GM23338 (cell line): ENCODE measurements at regions not wholly inside any gene's neighbourhood (a gene's known extent, or its start where the extent isn't known, plus 50 kb on each side); places are given as distances from the start of the nearest gene placed in this dataset.

Experiments used
- ATAC-seq: fragments of 200-7000 bp; cut with Tn5 transposase; 3 replicates; pipeline ENCODE4 v1.9.1; 2020
- DNase-seq: peaks from one replicate; pipeline ENCODE4 v3.0.0-alpha.2; 2015; ENCODE audit warnings: low spot score
- H2AFZ ChIP-seq: fragments of 200-600 bp; sonication (generic); 2 replicates; pipeline ENCODE4 v1.8.0; 2016; ENCODE audit warnings: antibody characterized with exemption, mild to moderate bottlenecking, moderate library complexity
- H3F3A ChIP-seq: fragments of 200-600 bp; sonication (generic); replicated peaks from 2 replicates; pipeline ENCODE4 v1.8.0; 2017; ENCODE audit warnings: antibody characterized with exemption, mixed run types, low read depth
- H3K27ac ChIP-seq: fragments of 200-600 bp; sonication (generic); 2 replicates; pipeline ENCODE4 v1.6.1; 2016; ENCODE audit warnings: low read depth
- H3K27me3 ChIP-seq: fragments of 200-600 bp; sonication (generic); 2 replicates; pipeline ENCODE4 v1.8.0; 2016; ENCODE audit warnings: mild to moderate bottlenecking, mixed run types, moderate library complexity; ENCODE audit not compliant: insufficient read depth
- H3K36me3 ChIP-seq: fragments of 200-600 bp; sonication (generic); 2 replicates; pipeline ENCODE4 v1.8.0; 2016; ENCODE audit warnings: mild to moderate bottlenecking; ENCODE audit not compliant: insufficient read depth
- H3K4me1 ChIP-seq: fragments of 200-600 bp; sonication (generic); 2 replicates; pipeline ENCODE4 v1.8.0; 2016; ENCODE audit warnings: mild to moderate bottlenecking, moderate library complexity; ENCODE audit not compliant: insufficient read depth
- H3K4me2 ChIP-seq: fragments of 200-600 bp; sonication (generic); 2 replicates; pipeline ENCODE4 v1.7.1; 2017; ENCODE audit warnings: mixed run types
- H3K4me3 ChIP-seq: fragments of 200-600 bp; sonication (generic); 2 replicates; pipeline ENCODE4 v1.6.1; 2016; ENCODE audit warnings: mixed run types
- H3K79me2 ChIP-seq: fragments of 200-600 bp; sonication (generic); replicated peaks from 2 replicates; pipeline ENCODE4 v1.8.0; 2017; ENCODE audit warnings: mild to moderate bottlenecking; ENCODE audit not compliant: insufficient read depth
- H3K9me2 ChIP-seq: fragments of 200-600 bp; sonication (generic); 2 replicates; pipeline ENCODE4 v1.8.0; 2017; ENCODE audit not compliant: insufficient read depth
- H4K20me1 ChIP-seq: fragments of 200-600 bp; sonication (generic); replicated peaks from 2 replicates; pipeline ENCODE4 v1.8.0; 2017; ENCODE audit warnings: mild to moderate bottlenecking; ENCODE audit not compliant: insufficient read depth
- H3K27ac Mint-ChIP-seq: 2 replicates; pipeline ENCODE4 v1.8.0; 2020; ENCODE audit warnings: inconsistent platforms, mild to moderate bottlenecking, moderate library complexity, mixed read lengths
- H3K27me3 Mint-ChIP-seq: 3 replicates; pipeline ENCODE4 v1.8.0; 2022; ENCODE audit warnings: low read depth, mild to moderate bottlenecking, moderate library complexity, mixed read lengths, inconsistent platforms; ENCODE audit not compliant: insufficient read depth, poor library complexity
- H3K36me3 Mint-ChIP-seq: 3 replicates; pipeline ENCODE4 v1.8.0; 2021; ENCODE audit warnings: low read depth, mild to moderate bottlenecking, inconsistent platforms, moderate library complexity, mixed read lengths
- H3K4me1 Mint-ChIP-seq: 3 replicates; pipeline ENCODE4 v1.8.0; 2020; ENCODE audit warnings: mild to moderate bottlenecking, inconsistent platforms, mixed read lengths
- H3K4me3 Mint-ChIP-seq: 3 replicates; pipeline ENCODE4 v1.8.0; 2021; ENCODE audit warnings: moderate library complexity, mild to moderate bottlenecking, inconsistent platforms, mixed read lengths
- H3K9me3 Mint-ChIP-seq: 3 replicates; pipeline ENCODE4 v1.8.0; 2020; ENCODE audit warnings: moderate library complexity, mild to moderate bottlenecking, inconsistent platforms, mixed read lengths
- CREB1 ChIP-seq: fragments of 250-450 bp; sonication (Bioruptor Pico); IDR thresholded peaks from 2 replicates; pipeline ENCODE4 v1.5.0; 2020; ENCODE audit warnings: low read depth, mild to moderate bottlenecking, moderate library complexity
- ETS1 ChIP-seq: IDR thresholded peaks from 2 replicates; pipeline ENCODE4 v1.6.1; 2016; ENCODE audit warnings: antibody characterized with exemption
- EZH2 ChIP-seq: fragments of 200-600 bp; sonication (generic); IDR thresholded peaks from one replicate; pipeline ENCODE4 v1.8.0; 2017; ENCODE audit warnings: antibody characterized with exemption, mild to moderate bottlenecking, low read depth; ENCODE audit not compliant: unreplicated experiment
- EZH2phosphoT487 ChIP-seq: fragments of 200-600 bp; sonication (generic); IDR thresholded peaks from one replicate; pipeline ENCODE4 v1.8.1; 2018; ENCODE audit warnings: antibody characterized with exemption; ENCODE audit not compliant: unreplicated experiment
- JUNB ChIP-seq: IDR thresholded peaks from one replicate; pipeline ENCODE4 v1.6.1; 2016; ENCODE audit warnings: antibody characterized with exemption; ENCODE audit not compliant: unreplicated experiment
- NANOG ChIP-seq: IDR thresholded peaks from 2 replicates; pipeline ENCODE4 v1.6.1; 2016; ENCODE audit warnings: antibody characterized with exemption, borderline replicate concordance
- POLR2AphosphoS5 ChIP-seq: IDR thresholded peaks from 2 replicates; pipeline ENCODE4 v1.6.1; 2016; ENCODE audit warnings: antibody characterized with exemption, low read depth
- STAT1 ChIP-seq: IDR thresholded peaks from one replicate; pipeline ENCODE4 v1.6.1; 2016; ENCODE audit warnings: antibody characterized with exemption; ENCODE audit not compliant: unreplicated experiment
- ZNF114 ChIP-seq: fragments of 250-450 bp; sonication (Bioruptor Pico); IDR thresholded peaks from 2 replicates; pipeline ENCODE4 v1.5.0; 2020; ENCODE audit warnings: mild to moderate bottlenecking, moderate library complexity
- ZNF331 ChIP-seq: fragments of 250-450 bp; sonication (Bioruptor Pico); IDR thresholded peaks from 2 replicates; pipeline ENCODE4 v1.5.0; 2020; ENCODE audit warnings: low read depth, mild to moderate bottlenecking, moderate library complexity
- TF ChIP-seq, protein P1 (sequence below): fragments of 250-450 bp; sonication (Bioruptor Pico); IDR thresholded peaks from 2 replicates; pipeline ENCODE4 v1.5.0; 2020; ENCODE audit warnings: mild to moderate bottlenecking, moderate library complexity
- TF ChIP-seq, protein P2 (sequence below), 2 experiments: fragments of 200-600 bp in 1 of 2; sonication (generic) in 1 of 2; conservative IDR thresholded peaks; 2 replicates each; pipeline versions ENCODE4 v1.5.1 to v1.6.1; 2016 to 2017; ENCODE audit warnings: antibody characterized with exemption in 2 of 2, low read depth in 2 of 2, mild to moderate bottlenecking in 2 of 2, moderate library complexity in 1 of 2
- TF ChIP-seq, protein P3 (sequence below): IDR thresholded peaks from one replicate; pipeline ENCODE4 v1.6.1; 2018; ENCODE audit warnings: antibody characterized with exemption; ENCODE audit not compliant: unreplicated experiment

GRCh38 chr2:45210462-45211195 is 201.4 kb upstream of the SIX2 start (continued):
- TF ChIP-seq, protein P1, sequence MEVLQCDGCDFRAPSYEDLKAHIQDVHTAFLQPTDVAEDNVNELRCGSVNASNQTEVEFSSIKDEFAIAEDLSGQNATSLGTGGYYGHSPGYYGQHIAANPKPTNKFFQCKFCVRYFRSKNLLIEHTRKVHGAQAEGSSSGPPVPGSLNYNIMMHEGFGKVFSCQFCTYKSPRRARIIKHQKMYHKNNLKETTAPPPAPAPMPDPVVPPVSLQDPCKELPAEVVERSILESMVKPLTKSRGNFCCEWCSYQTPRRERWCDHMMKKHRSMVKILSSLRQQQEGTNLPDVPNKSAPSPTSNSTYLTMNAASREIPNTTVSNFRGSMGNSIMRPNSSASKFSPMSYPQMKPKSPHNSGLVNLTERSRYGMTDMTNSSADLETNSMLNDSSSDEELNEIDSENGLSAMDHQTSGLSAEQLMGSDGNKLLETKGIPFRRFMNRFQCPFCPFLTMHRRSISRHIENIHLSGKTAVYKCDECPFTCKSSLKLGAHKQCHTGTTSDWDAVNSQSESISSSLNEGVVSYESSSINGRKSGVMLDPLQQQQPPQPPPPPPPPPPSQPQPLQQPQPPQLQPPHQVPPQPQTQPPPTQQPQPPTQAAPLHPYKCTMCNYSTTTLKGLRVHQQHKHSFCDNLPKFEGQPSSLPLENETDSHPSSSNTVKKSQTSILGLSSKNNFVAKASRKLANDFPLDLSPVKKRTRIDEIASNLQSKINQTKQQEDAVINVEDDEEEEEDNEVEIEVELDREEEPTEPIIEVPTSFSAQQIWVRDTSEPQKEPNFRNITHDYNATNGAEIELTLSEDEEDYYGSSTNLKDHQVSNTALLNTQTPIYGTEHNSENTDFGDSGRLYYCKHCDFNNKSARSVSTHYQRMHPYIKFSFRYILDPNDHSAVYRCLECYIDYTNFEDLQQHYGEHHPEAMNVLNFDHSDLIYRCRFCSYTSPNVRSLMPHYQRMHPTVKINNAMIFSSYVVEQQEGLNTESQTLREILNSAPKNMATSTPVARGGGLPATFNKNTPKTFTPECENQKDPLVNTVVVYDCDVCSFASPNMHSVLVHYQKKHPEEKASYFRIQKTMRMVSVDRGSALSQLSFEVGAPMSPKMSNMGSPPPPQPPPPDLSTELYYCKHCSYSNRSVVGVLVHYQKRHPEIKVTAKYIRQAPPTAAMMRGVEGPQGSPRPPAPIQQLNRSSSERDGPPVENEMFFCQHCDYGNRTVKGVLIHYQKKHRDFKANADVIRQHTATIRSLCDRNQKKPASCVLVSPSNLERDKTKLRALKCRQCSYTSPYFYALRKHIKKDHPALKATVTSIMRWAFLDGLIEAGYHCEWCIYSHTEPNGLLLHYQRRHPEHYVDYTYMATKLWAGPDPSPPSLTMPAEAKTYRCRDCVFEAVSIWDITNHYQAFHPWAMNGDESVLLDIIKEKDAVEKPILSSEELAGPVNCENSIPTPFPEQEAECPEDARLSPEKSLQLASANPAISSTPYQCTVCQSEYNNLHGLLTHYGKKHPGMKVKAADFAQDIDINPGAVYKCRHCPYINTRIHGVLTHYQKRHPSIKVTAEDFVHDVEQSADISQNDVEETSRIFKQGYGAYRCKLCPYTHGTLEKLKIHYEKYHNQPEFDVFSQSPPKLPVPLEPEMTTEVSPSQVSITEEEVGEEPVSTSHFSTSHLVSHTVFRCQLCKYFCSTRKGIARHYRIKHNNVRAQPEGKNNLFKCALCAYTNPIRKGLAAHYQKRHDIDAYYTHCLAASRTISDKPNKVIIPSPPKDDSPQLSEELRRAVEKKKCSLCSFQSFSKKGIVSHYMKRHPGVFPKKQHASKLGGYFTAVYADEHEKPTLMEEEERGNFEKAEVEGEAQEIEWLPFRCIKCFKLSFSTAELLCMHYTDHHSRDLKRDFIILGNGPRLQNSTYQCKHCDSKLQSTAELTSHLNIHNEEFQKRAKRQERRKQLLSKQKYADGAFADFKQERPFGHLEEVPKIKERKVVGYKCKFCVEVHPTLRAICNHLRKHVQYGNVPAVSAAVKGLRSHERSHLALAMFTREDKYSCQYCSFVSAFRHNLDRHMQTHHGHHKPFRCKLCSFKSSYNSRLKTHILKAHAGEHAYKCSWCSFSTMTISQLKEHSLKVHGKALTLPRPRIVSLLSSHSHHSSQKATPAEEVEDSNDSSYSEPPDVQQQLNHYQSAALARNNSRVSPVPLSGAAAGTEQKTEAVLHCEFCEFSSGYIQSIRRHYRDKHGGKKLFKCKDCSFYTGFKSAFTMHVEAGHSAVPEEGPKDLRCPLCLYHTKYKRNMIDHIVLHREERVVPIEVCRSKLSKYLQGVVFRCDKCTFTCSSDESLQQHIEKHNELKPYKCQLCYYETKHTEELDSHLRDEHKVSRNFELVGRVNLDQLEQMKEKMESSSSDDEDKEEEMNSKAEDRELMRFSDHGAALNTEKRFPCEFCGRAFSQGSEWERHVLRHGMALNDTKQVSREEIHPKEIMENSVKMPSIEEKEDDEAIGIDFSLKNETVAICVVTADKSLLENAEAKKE (CRISPR knock-in tag), result no peak
- TF ChIP-seq, protein P2, sequence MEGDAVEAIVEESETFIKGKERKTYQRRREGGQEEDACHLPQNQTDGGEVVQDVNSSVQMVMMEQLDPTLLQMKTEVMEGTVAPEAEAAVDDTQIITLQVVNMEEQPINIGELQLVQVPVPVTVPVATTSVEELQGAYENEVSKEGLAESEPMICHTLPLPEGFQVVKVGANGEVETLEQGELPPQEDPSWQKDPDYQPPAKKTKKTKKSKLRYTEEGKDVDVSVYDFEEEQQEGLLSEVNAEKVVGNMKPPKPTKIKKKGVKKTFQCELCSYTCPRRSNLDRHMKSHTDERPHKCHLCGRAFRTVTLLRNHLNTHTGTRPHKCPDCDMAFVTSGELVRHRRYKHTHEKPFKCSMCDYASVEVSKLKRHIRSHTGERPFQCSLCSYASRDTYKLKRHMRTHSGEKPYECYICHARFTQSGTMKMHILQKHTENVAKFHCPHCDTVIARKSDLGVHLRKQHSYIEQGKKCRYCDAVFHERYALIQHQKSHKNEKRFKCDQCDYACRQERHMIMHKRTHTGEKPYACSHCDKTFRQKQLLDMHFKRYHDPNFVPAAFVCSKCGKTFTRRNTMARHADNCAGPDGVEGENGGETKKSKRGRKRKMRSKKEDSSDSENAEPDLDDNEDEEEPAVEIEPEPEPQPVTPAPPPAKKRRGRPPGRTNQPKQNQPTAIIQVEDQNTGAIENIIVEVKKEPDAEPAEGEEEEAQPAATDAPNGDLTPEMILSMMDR (conservative IDR thresholded peaks at IDR 0.05; ENCODE audit: low read depth in 2 of 2), result no peak
- no peak for TF ChIP-seq JUNB

GRCh38 chr2:45209875-45210274 is 200.6 kb upstream of the SIX2 start:
- H3K36me3 Mint-ChIP-seq, result no peaks in the 10 kb centered on the region
- Histone ChIP-seq H3K27me3 (no peaks in the 10 kb centered on the region), H3K79me2 (no peaks in the 10 kb centered on the region), H3K9me2 (0 out of 2 replicates have a peak, but pooled peaks cover 10% of the 10 kb centered on the region), H3K27ac (no peak overlapping the region), H3K4me2 (no peak overlapping the region), H4K20me1 (no peaks in the 10 kb centered on the region), H3K4me1 (no peaks in the 10 kb centered on the region), H3K4me3 (no peak overlapping the region), H2AFZ (no peak overlapping the region), H3F3A (no peaks in the 10 kb centered on the region), H3K36me3 (no peaks in the 10 kb centered on the region)
- no peak for DNase-seq
- no peaks in the 10 kb centered on the region for H3K9me3 Mint-ChIP-seq
- no peak for ATAC-seq
- H3K4me1 Mint-ChIP-seq, result no peaks in the 10 kb centered on the region; the same call in 2 of the 3 replicates
- H3K4me3 Mint-ChIP-seq, result no peak overlapping the region
- peaks cover 2% of the 10 kb centered on the region for H3K27me3 Mint-ChIP-seq
- no peak overlapping the region for H3K27ac Mint-ChIP-seq
- TF ChIP-seq ETS1, result no peak
- TF ChIP-seq, protein P3, sequence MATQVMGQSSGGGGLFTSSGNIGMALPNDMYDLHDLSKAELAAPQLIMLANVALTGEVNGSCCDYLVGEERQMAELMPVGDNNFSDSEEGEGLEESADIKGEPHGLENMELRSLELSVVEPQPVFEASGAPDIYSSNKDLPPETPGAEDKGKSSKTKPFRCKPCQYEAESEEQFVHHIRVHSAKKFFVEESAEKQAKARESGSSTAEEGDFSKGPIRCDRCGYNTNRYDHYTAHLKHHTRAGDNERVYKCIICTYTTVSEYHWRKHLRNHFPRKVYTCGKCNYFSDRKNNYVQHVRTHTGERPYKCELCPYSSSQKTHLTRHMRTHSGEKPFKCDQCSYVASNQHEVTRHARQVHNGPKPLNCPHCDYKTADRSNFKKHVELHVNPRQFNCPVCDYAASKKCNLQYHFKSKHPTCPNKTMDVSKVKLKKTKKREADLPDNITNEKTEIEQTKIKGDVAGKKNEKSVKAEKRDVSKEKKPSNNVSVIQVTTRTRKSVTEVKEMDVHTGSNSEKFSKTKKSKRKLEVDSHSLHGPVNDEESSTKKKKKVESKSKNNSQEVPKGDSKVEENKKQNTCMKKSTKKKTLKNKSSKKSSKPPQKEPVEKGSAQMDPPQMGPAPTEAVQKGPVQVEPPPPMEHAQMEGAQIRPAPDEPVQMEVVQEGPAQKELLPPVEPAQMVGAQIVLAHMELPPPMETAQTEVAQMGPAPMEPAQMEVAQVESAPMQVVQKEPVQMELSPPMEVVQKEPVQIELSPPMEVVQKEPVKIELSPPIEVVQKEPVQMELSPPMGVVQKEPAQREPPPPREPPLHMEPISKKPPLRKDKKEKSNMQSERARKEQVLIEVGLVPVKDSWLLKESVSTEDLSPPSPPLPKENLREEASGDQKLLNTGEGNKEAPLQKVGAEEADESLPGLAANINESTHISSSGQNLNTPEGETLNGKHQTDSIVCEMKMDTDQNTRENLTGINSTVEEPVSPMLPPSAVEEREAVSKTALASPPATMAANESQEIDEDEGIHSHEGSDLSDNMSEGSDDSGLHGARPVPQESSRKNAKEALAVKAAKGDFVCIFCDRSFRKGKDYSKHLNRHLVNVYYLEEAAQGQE, result no peak
- TF ChIP-seq JUNB, result no peak
- no peak for TF ChIP-seq POLR2AphosphoS5
- no peak for TF ChIP-seq ZNF331
- TF ChIP-seq STAT1, result no peak
- TF ChIP-seq EZH2phosphoT487, result no peak
- TF ChIP-seq ZNF114, result no peak
- TF ChIP-seq NANOG, result no peak
- no peak for TF ChIP-seq EZH2
- TF ChIP-seq CREB1 (CRISPR knock-in tag), result no peak
